Endothelial cell of umbilical vein (primary cell): ENCODE measurements at regions not wholly inside any gene's neighbourhood (a gene's known extent, or its start where the extent isn't known, plus 50 kb on each side); places are given as distances from the start of the nearest gene placed in this dataset.

Experiments used
- CTCF ChIP-seq, 2 donors: IDR thresholded peaks; 1 replicate in 1 of 2; 2 replicates in 1 of 2; pipeline ENCODE4 v1.5.1; 2011; ENCODE audit warnings: low read length in 2 of 2, mild to moderate bottlenecking in 2 of 2, moderate library complexity in 2 of 2, control low read depth in 1 of 2, inconsistent platforms in 1 of 2, low read depth in 1 of 2; ENCODE audit not compliant: insufficient read depth in 1 of 2; ENCODE audit errors: extremely low read depth in 1 of 2
- EZH2 ChIP-seq: IDR thresholded peaks from 2 replicates; pipeline ENCODE4 v1.6.1; 2012; ENCODE audit warnings: borderline replicate concordance, low read depth, mild to moderate bottlenecking, moderate library complexity, low read length, inconsistent platforms; ENCODE audit not compliant: severe bottlenecking
- GATA2 ChIP-seq: IDR thresholded peaks from 2 replicates; pipeline ENCODE4 v1.7.0; 2011; ENCODE audit warnings: low read depth, mild to moderate bottlenecking, moderate library complexity, mixed read lengths, low read length; ENCODE audit not compliant: insufficient read length, insufficient read depth
- JUN ChIP-seq: IDR thresholded peaks from 2 replicates; pipeline ENCODE4 v1.6.1; 2011; ENCODE audit warnings: borderline replicate concordance, low read depth; ENCODE audit not compliant: insufficient read length, insufficient read depth
- MAX ChIP-seq: IDR thresholded peaks from 2 replicates; pipeline ENCODE4 v1.6.1; 2011; ENCODE audit not compliant: insufficient read depth, insufficient read length
- MYC ChIP-seq: IDR thresholded peaks from one replicate; pipeline ENCODE4 v1.6.1; 2011; ENCODE audit warnings: mild to moderate bottlenecking, low read depth, low read length
- POLR2A ChIP-seq: IDR thresholded peaks from 2 replicates; pipeline ENCODE4 v1.6.1; 2012; ENCODE audit warnings: low read depth, mild to moderate bottlenecking, control low read depth, low read length
- POLR2AphosphoS5 ChIP-seq: IDR thresholded peaks from 2 replicates; pipeline ENCODE4 v1.6.1; 2012; ENCODE audit warnings: low read depth, mild to moderate bottlenecking, control low read depth, low read length, moderate library complexity; ENCODE audit not compliant: insufficient read depth

- TF ChIP-seq POLR2A (no peak), CTCF (IDR thresholded peaks at IDR 0.05; ENCODE audit: extremely low read depth in 1 of 2, insufficient read depth in 1 of 2, low read depth in 1 of 2, low read length in 2 of 2) (no peak), POLR2AphosphoS5 (no peak), JUN (no peak), GATA2 (no peak), MYC (no peak), EZH2 (no peak), MAX (no peak)
These were observed 663.9 kb downstream of the PTPRU start for GRCh38 chr1:29900104-29900679.
